KOPT-K1 (cell line): ENCODE measurements at regions not wholly inside any gene's neighbourhood (a gene's known extent, or its start where the extent isn't known, plus 50 kb on each side); places are given as distances from the start of the nearest gene placed in this dataset.
"Not testable (repeated sequence)": the region's sequence is repeated elsewhere in the genome, so short reads cannot be mapped to it uniquely, and the experiment has no call there.

Experiments used
- H3K27ac ChIP-seq: fragments of 200-600 bp; sonication (generic); 2 replicates; pipeline ENCODE4 v1.5.1; 2016; ENCODE audit warnings: antibody characterized with exemption, mild to moderate bottlenecking, low read depth, low read length; ENCODE audit not compliant: poor library complexity, severe bottlenecking
- H3K36me3 ChIP-seq: fragments of 200-600 bp; sonication (generic); 2 replicates; pipeline ENCODE4 v1.5.1; 2017; ENCODE audit warnings: antibody characterized with exemption, mild to moderate bottlenecking, low read length, moderate library complexity; ENCODE audit not compliant: insufficient read depth
- H3K9me3 ChIP-seq: fragments of 200-600 bp; sonication (generic); 2 replicates; pipeline ENCODE4 v1.5.1; 2017; ENCODE audit warnings: antibody characterized with exemption, low read length, mild to moderate bottlenecking; ENCODE audit not compliant: insufficient read depth, poor library complexity, severe bottlenecking

GRCh38 chr6:80618953-80619352, 512.5 kb downstream of the BCKDHB start:
- no peaks in the 10 kb centered on the region for H3K36me3 ChIP-seq
- H3K9me3 ChIP-seq, result no peaks in the 10 kb centered on the region
- H3K27ac ChIP-seq, result no peak overlapping the region

- Histone ChIP-seq H3K36me3 (no peaks in the 10 kb centered on the region), H3K27ac (no peak overlapping the region), H3K9me3 (no peaks in the 10 kb centered on the region)
Observed at GRCh38 chr6:80610846-80611245, 504.4 kb downstream of the BCKDHB start.

- no peaks in the 10 kb centered on the region for H3K36me3 ChIP-seq
- H3K9me3 ChIP-seq, result no peaks in the 10 kb centered on the region
- no peak overlapping the region for H3K27ac ChIP-seq
Observed at GRCh38 chr6:80608881-80609280, 502.4 kb downstream of the BCKDHB start.

DNA sequence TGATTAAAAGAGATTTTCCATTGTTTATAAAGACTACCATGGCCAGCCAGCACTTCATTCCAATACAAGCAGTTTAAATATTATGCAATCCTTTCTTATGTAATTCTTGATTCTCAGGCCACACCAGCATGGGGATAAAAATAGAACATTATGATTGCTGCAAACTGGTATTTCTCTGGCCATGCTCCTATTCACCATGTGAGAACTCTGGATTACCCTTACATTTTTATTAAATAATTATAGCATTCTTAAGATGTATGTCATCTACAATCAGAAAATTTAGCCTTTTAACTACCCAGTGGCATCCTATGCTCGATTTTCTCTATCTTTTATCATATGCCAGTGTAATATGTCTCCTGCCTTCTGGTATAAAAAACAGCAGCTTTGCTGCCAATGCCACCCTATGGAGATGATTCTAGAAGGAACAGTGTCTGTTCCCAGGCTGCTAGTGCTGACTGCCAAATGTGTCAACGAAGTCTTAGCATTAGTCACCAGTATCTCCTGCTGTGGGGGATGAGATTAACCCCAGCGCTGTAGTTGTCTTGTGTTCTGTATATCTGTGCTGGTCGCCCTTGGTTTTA, 501.4 kb downstream of the BCKDHB start:
- no peaks in the 10 kb centered on the region for H3K36me3 ChIP-seq
- no peaks in the 10 kb centered on the region for H3K9me3 ChIP-seq
- H3K27ac ChIP-seq, result no peak overlapping the region

- Histone ChIP-seq H3K27ac (no peak overlapping the region), H3K9me3 (no peaks in the 10 kb centered on the region), H3K36me3 (no peaks in the 10 kb centered on the region)
Observed at GRCh38 chr6:80605165-80605989, 498.9 kb downstream of the BCKDHB start.

DNA sequence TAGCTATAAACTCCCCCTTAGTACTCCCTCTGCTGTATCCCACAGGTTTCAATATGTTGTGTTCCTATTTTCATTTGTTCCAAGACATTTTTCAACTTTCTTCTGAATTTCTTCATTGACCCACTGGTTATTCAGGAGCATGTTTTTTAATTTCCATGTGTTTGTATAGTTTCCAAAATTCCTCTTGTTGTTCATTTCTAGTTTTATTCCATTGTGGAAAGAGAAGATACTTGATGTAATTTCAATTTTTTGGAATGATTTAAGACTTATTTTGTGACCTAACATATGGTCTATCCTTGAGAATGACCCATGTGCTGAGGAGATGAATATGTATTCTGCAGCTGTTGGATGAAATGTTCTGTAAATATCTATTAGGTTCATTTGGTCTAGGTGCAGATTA, 497.2 kb downstream of the BCKDHB start:
- no peak overlapping the region for H3K27ac ChIP-seq
- no peaks in the 10 kb centered on the region for H3K9me3 ChIP-seq
- H3K36me3 ChIP-seq, result no peaks in the 10 kb centered on the region

GRCh38 chr6:80594461-80594860, 488.0 kb downstream of the BCKDHB start:
- Histone ChIP-seq H3K9me3 (no peaks in the 10 kb centered on the region), H3K27ac (no peak overlapping the region), H3K36me3 (no peaks in the 10 kb centered on the region)

DNA sequence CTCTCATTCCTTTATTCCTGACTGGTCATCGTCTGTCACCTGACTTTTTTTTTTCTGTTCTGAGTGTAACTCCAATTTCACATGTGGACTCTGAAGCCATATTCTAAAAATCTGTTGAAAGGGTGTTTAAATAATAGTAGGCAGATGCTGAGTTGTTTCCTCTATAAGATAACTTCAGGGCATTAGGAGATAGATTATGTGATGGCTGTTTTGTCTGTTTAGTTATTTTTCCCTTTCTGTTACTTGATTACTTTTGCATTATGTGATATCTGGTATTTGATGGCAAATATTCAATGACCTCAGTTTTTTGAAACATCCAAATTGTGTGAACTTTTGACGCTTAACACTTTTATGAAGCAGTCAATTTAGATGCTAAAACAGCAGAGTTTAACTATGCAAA, 486.0 kb downstream of the BCKDHB start:
- Histone ChIP-seq H3K9me3 (no peaks in the 10 kb centered on the region), H3K27ac (no peak overlapping the region), H3K36me3 (no peaks in the 10 kb centered on the region)

DNA sequence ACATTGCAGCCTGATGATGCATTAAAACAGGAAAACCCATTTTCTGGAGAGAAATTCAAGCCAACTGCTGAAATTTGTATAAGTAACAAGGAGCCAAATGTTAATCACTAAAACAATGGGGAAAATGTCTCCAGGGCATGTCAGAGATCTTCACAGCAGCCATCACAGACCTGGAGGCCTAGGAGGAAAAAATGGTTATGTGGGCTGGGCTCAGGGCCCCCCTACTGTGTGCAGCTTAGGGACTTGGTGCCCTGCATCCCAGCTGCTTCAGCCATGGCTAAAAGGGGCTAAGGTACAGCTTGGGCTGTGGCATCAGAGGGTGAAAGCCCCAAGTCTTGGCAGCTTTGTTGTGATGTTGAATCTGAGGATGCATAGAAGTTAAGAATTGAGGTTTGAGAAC, 479.8 kb downstream of the BCKDHB start:
- Histone ChIP-seq H3K9me3 (peaks cover 7% of the 10 kb centered on the region), H3K36me3 (no peaks in the 10 kb centered on the region), H3K27ac (no peak overlapping the region)

DNA sequence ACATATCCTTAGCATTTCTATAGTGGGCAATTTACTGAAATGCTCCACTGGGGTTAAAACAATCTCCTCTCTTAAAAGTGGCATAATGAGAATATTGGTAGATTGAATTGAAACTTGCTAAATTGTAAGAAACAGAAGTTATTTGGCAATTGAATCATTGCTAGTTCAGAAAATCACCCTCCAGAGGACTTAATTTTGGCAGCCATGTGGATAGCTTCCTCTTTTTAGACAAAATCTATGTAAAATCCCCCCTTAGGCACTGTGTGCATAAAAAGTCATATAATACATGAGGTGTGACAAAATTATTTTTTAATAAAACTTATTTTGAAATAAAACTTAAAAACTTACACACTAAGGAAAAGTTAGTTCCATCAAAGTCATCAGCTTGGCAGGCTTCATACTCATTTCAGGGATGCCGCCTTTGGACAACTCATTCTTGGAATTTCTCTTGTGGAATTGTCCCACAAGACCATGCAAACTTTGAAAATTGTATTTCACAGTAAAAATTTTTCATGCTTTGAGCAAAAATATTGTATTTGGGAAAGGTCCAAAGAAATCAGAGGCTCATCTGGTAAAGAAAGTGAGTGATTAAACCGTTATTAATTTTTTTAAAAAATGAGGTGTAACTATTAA, 473.0 kb downstream of the BCKDHB start:
- no peaks in the 10 kb centered on the region for H3K36me3 ChIP-seq
- H3K27ac ChIP-seq, result no peak overlapping the region
- H3K9me3 ChIP-seq, result no peaks in the 10 kb centered on the region

GRCh38 chr6:80573320-80573719, 466.8 kb downstream of the BCKDHB start:
- not testable (repeated sequence) for H3K9me3 ChIP-seq, H3K27ac ChIP-seq, H3K36me3 ChIP-seq

DNA sequence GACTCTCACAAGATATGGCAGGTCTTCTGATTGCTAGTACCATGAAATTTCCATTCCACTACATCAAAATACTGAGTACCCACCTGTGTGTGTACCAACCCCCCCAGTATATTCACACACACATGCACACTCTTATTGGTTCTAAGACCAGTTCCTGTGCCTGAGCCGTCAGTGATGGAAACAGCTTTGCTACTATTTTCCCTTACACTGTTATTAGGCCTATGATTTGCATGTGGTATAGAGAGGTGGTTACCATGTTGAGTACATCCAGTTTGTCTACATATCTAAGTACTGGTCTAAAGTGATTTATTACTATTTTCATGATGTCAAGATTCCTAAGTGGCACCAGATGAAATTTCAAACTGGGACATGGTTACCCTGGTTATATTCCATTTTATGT, 459.9 kb downstream of the BCKDHB start:
- H3K36me3 ChIP-seq, result no peaks in the 10 kb centered on the region

DNA sequence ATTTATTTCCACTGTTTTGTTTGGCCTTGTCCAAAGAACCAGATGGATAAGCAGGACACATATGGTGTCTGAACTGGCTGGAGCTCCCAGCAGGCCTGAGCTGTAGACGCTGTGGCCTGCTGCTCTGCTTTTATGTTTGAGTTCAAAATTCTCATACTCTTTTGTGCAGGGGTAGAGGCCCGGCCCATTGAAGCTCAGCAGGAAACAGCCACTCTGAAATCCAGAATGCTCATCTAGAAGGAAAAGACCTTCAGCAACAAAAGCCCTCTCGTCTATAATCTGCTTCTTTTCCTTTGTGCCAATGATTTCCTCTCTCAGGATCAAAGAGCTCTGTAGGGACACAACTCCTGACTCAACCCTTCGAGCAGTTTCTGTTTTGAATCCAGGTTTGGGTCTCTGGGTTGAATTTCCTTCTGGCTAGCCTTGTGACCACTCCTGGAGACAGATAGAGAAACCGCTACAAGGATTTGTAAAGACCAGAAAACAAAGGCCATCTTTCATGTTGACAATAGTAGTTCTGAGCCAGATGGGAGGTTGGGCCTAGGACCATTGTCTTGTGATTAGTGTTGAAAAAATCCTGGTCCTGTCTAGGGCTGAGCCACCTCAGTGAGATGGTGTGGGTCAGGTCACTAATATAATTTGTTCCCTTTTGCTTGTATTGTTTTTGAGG, 446.7 kb downstream of the BCKDHB start:
- Histone ChIP-seq H3K36me3 (no peaks in the 10 kb centered on the region), H3K9me3 (no peaks in the 10 kb centered on the region), H3K27ac (no peak overlapping the region)

More for the DNA sequence above, 459.9 kb downstream of the BCKDHB start:
- no peak overlapping the region for H3K27ac ChIP-seq
- H3K9me3 ChIP-seq, result no peaks in the 10 kb centered on the region

GRCh38 chr6:80550748-80551147, 444.3 kb downstream of the BCKDHB start:
- Histone ChIP-seq H3K36me3 (no peaks in the 10 kb centered on the region), H3K27ac (no peak overlapping the region), H3K9me3 (no peaks in the 10 kb centered on the region)

DNA sequence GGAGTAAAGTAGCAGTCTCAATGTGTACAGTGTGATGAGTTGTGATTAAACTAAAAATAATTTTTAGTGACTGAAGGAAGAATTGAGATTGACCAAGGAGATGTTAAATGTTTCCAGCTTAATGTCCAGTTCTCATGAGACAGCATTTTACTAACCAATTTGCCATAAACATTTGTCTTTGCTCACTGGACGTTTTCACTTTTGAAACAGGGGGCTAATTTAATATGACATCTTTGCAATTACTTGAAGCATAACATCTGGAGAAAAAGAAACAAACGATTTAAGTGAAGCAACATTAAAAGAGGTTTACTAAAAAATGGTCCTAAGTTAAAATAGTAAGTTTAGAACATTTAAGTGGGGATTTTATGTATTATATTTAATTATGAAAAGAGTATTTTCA, 443.8 kb downstream of the BCKDHB start:
- H3K27ac ChIP-seq, result no peak overlapping the region
- no peaks in the 10 kb centered on the region for H3K9me3 ChIP-seq
- no peaks in the 10 kb centered on the region for H3K36me3 ChIP-seq
